ENCODE measurements at regions not wholly inside any gene's neighbourhood (a gene's known extent, or its start where the extent isn't known, plus 50 kb on each side); places are given as distances from the start of the nearest gene placed in this dataset.
"Not testable (repeated sequence)": the region's sequence is repeated elsewhere in the genome, so short reads cannot be mapped to it uniquely, and the experiment has no call there.

DNA sequence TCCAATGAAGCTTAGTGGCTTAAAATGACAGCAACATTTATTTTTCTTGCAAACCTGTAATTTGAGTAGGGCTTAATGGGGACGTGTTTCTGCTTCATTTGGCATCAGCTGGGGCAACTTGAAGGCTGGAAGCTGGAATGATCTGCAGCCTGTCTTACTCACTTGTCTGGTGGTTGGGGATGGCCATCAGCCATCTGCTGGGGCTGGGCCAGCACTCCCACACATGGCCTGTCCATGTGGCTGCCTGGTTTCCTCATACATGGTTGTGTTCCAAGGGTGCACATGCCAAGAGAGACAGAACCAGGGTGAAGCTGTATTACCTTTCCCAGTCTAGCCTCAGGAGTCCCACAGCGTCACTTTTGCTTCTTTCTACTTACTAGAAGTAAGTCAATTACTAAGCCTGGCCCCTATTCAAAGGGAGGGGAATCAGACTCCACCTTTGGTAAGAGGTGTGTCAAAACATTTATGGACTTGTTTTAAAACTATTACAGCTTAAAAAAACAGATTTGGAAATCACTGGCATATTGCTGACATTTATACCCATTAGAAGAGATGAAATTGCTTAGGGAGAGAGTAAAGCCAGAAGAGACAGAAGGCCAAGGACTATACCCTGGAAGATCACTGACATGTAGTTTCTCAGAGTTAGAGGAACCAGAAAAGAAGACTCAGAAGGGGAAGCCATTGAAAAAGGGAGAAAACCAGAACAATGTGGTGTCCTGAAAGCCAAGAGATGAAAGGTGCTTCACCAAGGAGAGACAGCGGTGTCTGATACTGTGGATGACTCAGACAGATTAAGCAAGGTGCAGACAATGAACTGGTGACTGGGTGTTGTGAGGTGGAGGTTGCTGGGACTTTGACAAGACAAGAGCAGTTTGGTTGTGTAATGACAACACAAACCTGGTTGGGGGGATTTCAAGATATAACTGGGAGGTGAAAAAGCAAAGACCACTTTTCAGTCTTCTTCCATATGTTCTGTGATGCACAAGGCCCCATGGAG lies 345.2 kb downstream of the GJA1 start:
- H3K27me3 Mint-ChIP-seq (ENCODE audit: low read depth): no peaks in the 10 kb centered on the region
- no peaks in the 10 kb centered on the region for H3K36me3 Mint-ChIP-seq (ENCODE audit: low read depth)
- TF ChIP-seq, protein P1, sequence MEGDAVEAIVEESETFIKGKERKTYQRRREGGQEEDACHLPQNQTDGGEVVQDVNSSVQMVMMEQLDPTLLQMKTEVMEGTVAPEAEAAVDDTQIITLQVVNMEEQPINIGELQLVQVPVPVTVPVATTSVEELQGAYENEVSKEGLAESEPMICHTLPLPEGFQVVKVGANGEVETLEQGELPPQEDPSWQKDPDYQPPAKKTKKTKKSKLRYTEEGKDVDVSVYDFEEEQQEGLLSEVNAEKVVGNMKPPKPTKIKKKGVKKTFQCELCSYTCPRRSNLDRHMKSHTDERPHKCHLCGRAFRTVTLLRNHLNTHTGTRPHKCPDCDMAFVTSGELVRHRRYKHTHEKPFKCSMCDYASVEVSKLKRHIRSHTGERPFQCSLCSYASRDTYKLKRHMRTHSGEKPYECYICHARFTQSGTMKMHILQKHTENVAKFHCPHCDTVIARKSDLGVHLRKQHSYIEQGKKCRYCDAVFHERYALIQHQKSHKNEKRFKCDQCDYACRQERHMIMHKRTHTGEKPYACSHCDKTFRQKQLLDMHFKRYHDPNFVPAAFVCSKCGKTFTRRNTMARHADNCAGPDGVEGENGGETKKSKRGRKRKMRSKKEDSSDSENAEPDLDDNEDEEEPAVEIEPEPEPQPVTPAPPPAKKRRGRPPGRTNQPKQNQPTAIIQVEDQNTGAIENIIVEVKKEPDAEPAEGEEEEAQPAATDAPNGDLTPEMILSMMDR (IDR thresholded peaks at IDR 0.05; ENCODE audit: unreplicated experiment in 3 of 3): no peak
- no peak overlapping the region for H3K27ac Mint-ChIP-seq
- no peak overlapping the region for H3K4me3 Mint-ChIP-seq
- H3K4me1 Mint-ChIP-seq: no peaks in the 10 kb centered on the region
- H3K9me3 Mint-ChIP-seq: no peaks in the 10 kb centered on the region

- Mint-ChIP-seq H3K36me3 (ENCODE audit: low read depth) (no peaks in the 10 kb centered on the region), H3K4me1 (no peaks in the 10 kb centered on the region), H3K4me3 (no peak overlapping the region), H3K9me3 (no peaks in the 10 kb centered on the region), H3K27me3 (ENCODE audit: low read depth) (no peaks in the 10 kb centered on the region), H3K27ac (no peak overlapping the region)
- TF ChIP-seq, protein P1 (IDR thresholded peaks at IDR 0.05; ENCODE audit: unreplicated experiment in 3 of 3): no peak
These were observed 356.2 kb downstream of the GJA1 start for GRCh38 chr6:121791396-121792315.

GRCh38 chr6:121794630-121795029 lies 359.2 kb downstream of the GJA1 start:
- Mint-ChIP-seq H3K27me3 (ENCODE audit: low read depth) (no peaks in the 10 kb centered on the region), H3K27ac (no peak overlapping the region), H3K4me1 (no peaks in the 10 kb centered on the region), H3K4me3 (no peak overlapping the region), H3K36me3 (ENCODE audit: low read depth) (no peaks in the 10 kb centered on the region), H3K9me3 (peaks cover 6% of the 10 kb centered on the region)
- TF ChIP-seq, protein P1 (IDR thresholded peaks at IDR 0.05; ENCODE audit: unreplicated experiment in 3 of 3): no peak

- not testable (repeated sequence) for H3K27me3 Mint-ChIP-seq (ENCODE audit: low read depth); H3K4me3 Mint-ChIP-seq; H3K36me3 Mint-ChIP-seq (ENCODE audit: low read depth); H3K27ac Mint-ChIP-seq; H3K4me1 Mint-ChIP-seq
- H3K9me3 Mint-ChIP-seq: peaks cover 20% of the 10 kb centered on the region
These were observed 362.2 kb downstream of the GJA1 start for GRCh38 chr6:121797598-121797997.

DNA sequence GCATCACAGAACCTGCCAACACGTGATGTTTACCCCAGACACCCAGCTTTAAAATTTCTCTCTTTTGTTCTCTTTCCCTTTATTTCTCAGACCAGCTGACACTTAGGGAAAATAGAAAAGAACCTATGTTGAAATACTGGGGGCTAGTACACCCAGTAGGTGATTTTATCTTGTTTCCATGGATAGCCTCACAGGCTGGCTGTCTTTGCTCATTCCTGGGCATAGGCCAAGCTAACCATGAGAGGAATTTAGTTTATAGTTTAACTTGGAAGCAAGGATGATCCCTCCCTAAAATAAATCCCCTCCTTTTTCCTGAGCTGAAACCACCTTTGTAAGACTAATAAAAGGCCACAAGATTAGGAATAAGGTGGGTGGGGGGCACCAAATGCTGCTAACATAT lies 362.7 kb downstream of the GJA1 start:
- peaks cover 20% of the 10 kb centered on the region for H3K9me3 Mint-ChIP-seq
- not testable (repeated sequence) for H3K27ac Mint-ChIP-seq; H3K4me3 Mint-ChIP-seq; H3K36me3 Mint-ChIP-seq (ENCODE audit: low read depth); H3K27me3 Mint-ChIP-seq (ENCODE audit: low read depth); H3K4me1 Mint-ChIP-seq

DNA sequence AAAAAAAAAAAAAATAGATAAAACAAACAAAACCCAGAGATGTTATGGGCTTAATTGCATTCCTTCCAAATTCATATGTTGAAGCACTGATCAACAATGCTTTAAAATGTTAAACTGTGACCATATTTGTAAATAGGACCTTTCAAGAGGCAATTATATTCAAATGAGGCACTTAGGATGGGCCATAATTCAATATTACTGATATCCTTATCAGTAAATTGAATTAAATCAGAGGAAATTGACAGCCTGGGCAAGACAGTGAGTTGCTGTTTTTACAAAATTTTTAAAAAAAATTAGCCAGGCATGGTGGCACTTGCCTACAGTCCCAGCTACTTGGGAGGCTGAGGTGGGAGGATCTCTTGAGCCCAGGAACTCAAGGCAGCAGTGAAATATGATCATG lies 364.1 kb downstream of the GJA1 start:
- TF ChIP-seq, protein P1 (IDR thresholded peaks at IDR 0.05; ENCODE audit: unreplicated experiment in 3 of 3): no peak
- Mint-ChIP-seq H3K4me1 (no peaks in the 10 kb centered on the region), H3K9me3 (peaks cover 20% of the 10 kb centered on the region), H3K36me3 (ENCODE audit: low read depth) (no peaks in the 10 kb centered on the region), H3K27me3 (ENCODE audit: low read depth) (no peaks in the 10 kb centered on the region), H3K27ac (no peak overlapping the region), H3K4me3 (no peak overlapping the region)

Measured in nephron (organoid).